GM21723 (cell line): ENCODE measurements at regions not wholly inside any gene's neighbourhood (a gene's known extent, or its start where the extent isn't known, plus 50 kb on each side); places are given as distances from the start of the nearest gene placed in this dataset.
A peak's percentile ranks its signal among the peaks of the same experiment; 100 is the strongest.
"Not testable (repeated sequence)": the region's sequence is repeated elsewhere in the genome, so short reads cannot be mapped to it uniquely, and the experiment has no call there.

Experiments used
- ATAC-seq: cut with Tn5 transposase; IDR thresholded peaks from one replicate; pipeline ENCODE4 v1.9.1; 2021; ENCODE audit warnings: mild to moderate bottlenecking, moderate library complexity; ENCODE audit not compliant: unreplicated experiment

GRCh38 chr3:153221748-153222162 is 59.7 kb downstream of the RAP2B start:
- ATAC-seq: peak; percentile 97

GRCh38 chr3:153226877-153227276 is 64.9 kb downstream of the RAP2B start:
- ATAC-seq: not testable (repeated sequence)

DNA sequence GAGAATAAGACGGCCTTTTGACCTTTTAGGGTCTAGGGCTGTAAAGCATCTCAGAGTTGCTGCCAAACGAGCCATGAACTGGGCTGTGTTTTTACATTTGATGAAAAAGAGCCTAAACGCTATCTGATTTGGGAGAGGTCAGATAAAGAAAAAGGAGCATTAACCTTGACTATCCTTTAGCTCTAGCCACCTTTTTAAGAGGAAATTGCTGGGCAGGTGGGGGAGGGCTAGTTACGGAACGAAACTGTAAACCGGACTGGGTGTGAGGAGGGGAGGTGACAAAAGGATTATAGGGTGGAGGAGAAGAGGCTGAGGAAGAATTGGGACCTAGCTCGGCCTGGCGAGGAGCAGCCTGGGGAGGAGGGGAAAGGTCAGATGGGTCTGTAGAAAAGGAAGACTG is 68.4 kb downstream of the RAP2B start:
- ATAC-seq: not testable (repeated sequence)

DNA sequence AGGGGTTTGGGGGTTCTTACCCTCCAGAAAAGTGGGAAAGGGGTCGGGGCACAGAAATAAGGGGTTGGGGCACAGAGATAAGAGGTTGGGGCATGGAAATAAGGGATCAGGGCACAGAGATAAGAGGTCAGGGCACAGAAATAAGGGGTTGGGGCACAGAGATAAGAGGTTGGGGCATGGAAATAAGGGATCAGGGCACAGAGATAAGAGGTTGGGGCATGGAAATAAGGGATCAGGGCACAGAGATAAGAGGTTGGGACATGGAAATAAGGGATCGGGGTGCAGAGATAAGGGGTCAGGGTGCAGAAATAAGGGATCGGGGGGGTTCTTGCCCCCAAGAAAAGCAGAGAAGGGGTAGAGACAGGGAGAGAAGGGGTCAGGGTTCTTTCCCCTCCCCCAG is 69.2 kb downstream of the RAP2B start:
- not testable (repeated sequence) for ATAC-seq

DNA sequence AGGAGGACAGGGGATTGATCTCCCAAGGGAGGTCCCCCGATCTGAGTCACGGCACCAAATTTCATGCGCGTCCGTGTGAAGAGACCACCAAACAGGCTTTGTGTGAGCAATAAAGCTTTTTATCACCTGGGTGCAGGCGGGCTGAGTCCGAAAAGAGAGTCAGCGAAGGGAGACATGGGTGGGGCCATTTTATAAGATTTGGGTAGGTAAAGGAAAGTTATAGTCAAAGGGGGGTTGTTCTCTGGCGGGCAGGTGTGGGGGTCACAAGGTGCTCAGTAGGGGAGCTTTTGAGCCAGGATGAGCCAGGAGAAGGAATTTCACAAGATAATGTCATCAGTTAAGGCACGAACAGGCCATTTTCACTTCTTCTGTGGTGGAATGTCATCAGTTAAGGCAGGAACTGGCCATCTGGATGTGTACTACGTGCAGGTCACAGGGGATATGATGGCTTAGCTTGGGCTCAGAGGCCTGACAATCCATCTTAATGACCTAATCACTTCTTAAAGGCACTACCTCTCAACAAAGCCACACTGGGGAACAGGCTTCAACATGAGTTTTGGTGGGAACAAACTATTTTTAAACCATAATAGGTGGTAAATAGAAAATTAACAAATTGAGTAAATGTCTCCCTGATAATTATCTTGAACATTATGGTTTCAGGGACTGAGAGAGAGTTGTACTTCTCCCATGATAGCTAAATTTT is 70.2 kb downstream of the RAP2B start:
- ATAC-seq: not testable (repeated sequence)

GRCh38 chr3:153232851-153233271 is 70.8 kb downstream of the RAP2B start:
- no peak for ATAC-seq

DNA sequence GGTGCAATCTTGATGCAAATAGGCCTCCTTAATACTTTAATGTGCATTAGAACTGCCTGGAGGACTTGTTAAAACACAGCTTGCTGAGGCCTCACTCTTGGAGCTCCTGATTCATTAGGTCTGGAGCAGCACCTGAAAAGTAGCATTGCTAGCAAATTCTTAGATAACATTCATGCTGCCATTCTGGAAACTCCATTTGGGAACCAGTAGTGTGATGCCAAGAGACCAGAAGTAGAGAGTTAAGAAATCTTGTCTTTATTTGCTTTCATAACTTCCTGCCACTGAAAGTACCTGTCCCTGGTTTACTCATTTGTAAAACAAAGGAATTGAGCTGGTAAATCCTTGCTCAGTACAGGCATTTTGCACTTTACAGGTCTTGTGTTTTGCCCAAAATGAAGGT is 72.0 kb downstream of the RAP2B start:
- no peak for ATAC-seq

GRCh38 chr3:153242896-153243295 is 80.9 kb downstream of the RAP2B start:
- ATAC-seq: no peak

GRCh38 chr3:153244961-153245360 is 82.9 kb downstream of the RAP2B start:
- no peak for ATAC-seq

DNA sequence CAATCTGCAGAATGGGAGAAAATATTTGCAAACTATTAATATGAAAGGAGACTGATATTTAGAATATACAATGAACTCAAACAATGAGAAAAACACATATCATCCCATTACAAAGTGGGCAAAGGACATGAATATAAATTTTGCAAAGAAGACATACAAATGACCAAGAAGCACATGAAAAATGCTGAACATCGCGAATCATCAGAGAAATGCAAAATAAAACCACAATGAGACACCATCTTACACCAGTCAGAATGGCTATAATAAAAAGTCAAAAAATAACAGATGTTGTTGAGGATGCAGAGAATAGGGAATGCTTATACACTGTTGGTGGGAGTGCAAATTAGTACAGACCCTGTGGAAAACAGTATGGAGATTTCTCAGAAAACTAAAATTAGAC is 83.6 kb downstream of the RAP2B start:
- no peak for ATAC-seq

- ATAC-seq: no peak
These were observed 84.3 kb downstream of the RAP2B start for GRCh38 chr3:153246331-153246730.

GRCh38 chr3:153246806-153247205 is 84.8 kb downstream of the RAP2B start:
- no peak for ATAC-seq

GRCh38 chr3:153247331-153248330 is 85.6 kb downstream of the RAP2B start:
- no peak for ATAC-seq

- not testable (repeated sequence) for ATAC-seq
These were observed 86.8 kb downstream of the RAP2B start for GRCh38 chr3:153248835-153249234.

DNA sequence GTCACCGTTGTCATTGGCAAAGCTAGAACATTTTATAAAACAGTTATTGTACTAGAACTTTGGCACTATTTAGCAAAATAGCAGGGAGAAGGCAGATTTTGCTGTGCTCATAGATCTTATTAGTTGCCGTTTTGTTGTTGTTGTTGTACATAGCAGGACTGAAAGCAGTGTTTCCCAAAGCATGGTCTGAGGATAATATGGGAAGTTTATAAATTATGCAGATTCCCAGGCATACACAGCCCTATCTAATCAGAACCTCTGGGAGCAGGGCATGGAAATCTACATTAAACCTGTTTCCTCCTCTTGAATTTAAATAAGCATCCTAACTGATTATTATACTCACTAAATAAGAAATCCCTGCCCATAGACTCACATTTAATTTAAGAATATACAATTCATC is 87.9 kb downstream of the RAP2B start:
- ATAC-seq: no peak

DNA sequence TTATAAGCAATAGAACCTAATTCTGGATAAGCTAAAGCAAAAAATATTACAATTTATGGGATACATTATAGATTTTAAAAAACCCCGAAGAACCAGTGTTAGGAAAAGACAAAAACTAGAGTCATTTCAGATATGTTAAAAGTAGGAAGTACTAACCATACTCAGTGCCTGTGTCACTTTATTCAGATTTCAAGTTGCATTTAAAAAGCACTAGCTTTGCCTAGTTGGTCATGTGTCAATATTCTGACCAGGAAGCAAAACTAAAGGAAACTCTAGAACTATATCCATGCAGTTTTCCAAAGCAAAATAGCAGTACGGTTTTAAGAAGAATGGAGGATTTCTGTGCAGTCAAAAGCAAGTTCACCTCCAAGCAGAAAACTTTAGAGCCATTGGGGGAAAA is 88.4 kb downstream of the RAP2B start:
- ATAC-seq: no peak

GRCh38 chr3:153252963-153253362 is 90.9 kb downstream of the RAP2B start:
- ATAC-seq: no peak

GRCh38 chr3:153254361-153254760 is 92.3 kb downstream of the RAP2B start:
- ATAC-seq: no peak

- ATAC-seq: no peak
These were observed 95.8 kb downstream of the RAP2B start for GRCh38 chr3:153257673-153258351.

DNA sequence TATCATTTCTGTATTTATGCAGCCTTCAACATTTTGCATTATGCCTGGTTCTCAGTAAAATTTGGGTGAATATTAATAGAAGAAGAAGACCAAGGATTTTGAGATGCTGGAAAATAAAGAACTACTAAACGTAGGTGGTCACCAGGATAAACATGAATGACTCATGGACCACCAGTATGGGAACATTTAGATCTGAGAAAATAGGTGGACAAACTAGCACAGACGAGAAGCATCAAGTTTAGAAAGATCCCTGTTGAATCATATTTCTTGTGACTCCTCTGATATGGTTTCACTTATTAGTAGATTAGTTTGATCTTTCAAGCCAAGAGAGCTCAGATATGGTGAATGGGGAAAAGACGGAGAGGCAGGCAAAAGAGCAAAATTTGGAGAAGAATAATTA is 97.9 kb downstream of the RAP2B start:
- no peak for ATAC-seq

- no peak for ATAC-seq
These were observed 98.7 kb downstream of the RAP2B start for GRCh38 chr3:153260681-153261080.
